Left kidney (tissue), 1 donor: ENCODE measurements at regions not wholly inside any gene's neighbourhood (a gene's known extent, or its start where the extent isn't known, plus 50 kb on each side); places are given as distances from the start of the nearest gene placed in this dataset.

Source experiments
- DNase-seq: peaks from one replicate; pipeline ENCODE4 v3.0.0-alpha.2; 2013

GRCh38 chr10:44477046-44477425 is 92.1 kb upstream of the CXCL12 start:
- no peak for DNase-seq

- DNase-seq, result no peak
Measured at GRCh38 chr10:44478040-44478439, 93.1 kb upstream of the CXCL12 start.

GRCh38 chr10:44478876-44479705 is 94.2 kb upstream of the CXCL12 start:
- no peak for DNase-seq

GRCh38 chr10:44492678-44493077 is 107.8 kb upstream of the CXCL12 start:
- DNase-seq, result no peak

GRCh38 chr10:44498222-44498621 is 113.3 kb upstream of the CXCL12 start:
- DNase-seq, result no peak

GRCh38 chr10:44500451-44500850 is 115.6 kb upstream of the CXCL12 start:
- DNase-seq, result no peak

GRCh38 chr10:44506386-44506785 is 121.5 kb upstream of the CXCL12 start:
- DNase-seq, result no peak

- DNase-seq, result no peak
Measured at GRCh38 chr10:44510379-44511115, 125.7 kb upstream of the CXCL12 start.

- no peak for DNase-seq
Measured at GRCh38 chr10:44511166-44511565, 126.3 kb upstream of the CXCL12 start.

- DNase-seq, result no peak
Measured at GRCh38 chr10:44511601-44512000, 126.7 kb upstream of the CXCL12 start.

GRCh38 chr10:44512431-44513022 is 127.6 kb upstream of the CXCL12 start:
- DNase-seq, result no peak

GRCh38 chr10:44513591-44513990 is 128.7 kb upstream of the CXCL12 start:
- DNase-seq, result no peak

GRCh38 chr10:44516891-44517290 is 132.0 kb upstream of the CXCL12 start:
- no peak for DNase-seq

GRCh38 chr10:44517635-44518034 is 132.7 kb upstream of the CXCL12 start:
- no peak for DNase-seq

- no peak for DNase-seq
Measured at GRCh38 chr10:44519361-44519760, 134.5 kb upstream of the CXCL12 start.

GRCh38 chr10:44520651-44521050 is 135.8 kb upstream of the CXCL12 start:
- no peak for DNase-seq

GRCh38 chr10:44539178-44539577 is 154.3 kb upstream of the CXCL12 start:
- no peak for DNase-seq

GRCh38 chr10:44552726-44553125 is 167.8 kb upstream of the CXCL12 start:
- DNase-seq, result no peak

- no peak for DNase-seq
Measured at GRCh38 chr10:44557596-44558191, 172.8 kb upstream of the CXCL12 start.

GRCh38 chr10:44558521-44558920 is 173.6 kb upstream of the CXCL12 start:
- no peak for DNase-seq

- no peak for DNase-seq
Measured at GRCh38 chr10:44564361-44564760, 179.5 kb upstream of the CXCL12 start.

GRCh38 chr10:44564790-44565189 is 179.9 kb upstream of the CXCL12 start:
- DNase-seq, result no peak

GRCh38 chr10:44566786-44567185 is 181.9 kb upstream of the CXCL12 start:
- no peak for DNase-seq
